ENCODE measurements at regions not wholly inside any gene's neighbourhood (a gene's known extent, or its start where the extent isn't known, plus 50 kb on each side); places are given as distances from the start of the nearest gene placed in this dataset.

GRCh38 chr14:70269582-70269981 lies 80.8 kb upstream of the SLC8A3 start:
- CTCF ChIA-PET (ENCODE audit: partially characterized antibody), result no interaction called here
- intact Hi-C loops (cut with micrococcal nuclease), result no loop called here
- no peak overlapping the region for H3K27ac ChIP-seq (ENCODE audit: low read depth, low read length)
- H3K4me3 Mint-ChIP-seq, result no peak overlapping the region
- POLR2A ChIA-PET (ENCODE audit: partially characterized antibody), result no interaction called here
- H3K9me3 ChIP-seq (ENCODE audit: control insufficient read depth in 1 of 2, low read length in 2 of 2), result no peaks in the 10 kb centered on the region
- H3K4me1 Mint-ChIP-seq, result no peaks in the 10 kb centered on the region
- peaks cover 5 to 20% of the 10 kb centered on the region in 2 donors for H3K27me3 Mint-ChIP-seq
- no peak overlapping the region for H3K27ac Mint-ChIP-seq
- no peak for DNase-seq
- no peaks in the 10 kb centered on the region for H3K36me3 Mint-ChIP-seq
- no peaks in the 10 kb centered on the region for H3K27me3 ChIP-seq (ENCODE audit: insufficient read depth, low read length)
- no peak overlapping the region for H3K4me3 ChIP-seq (ENCODE audit: low read length in 2 of 2)
- H3K4me1 ChIP-seq (ENCODE audit: insufficient read depth, low read length), result no peaks in the 10 kb centered on the region
- H3K9me3 Mint-ChIP-seq, result no peaks in the 10 kb centered on the region
- H3K36me3 ChIP-seq (ENCODE audit: insufficient read depth, low read length), result no peaks in the 10 kb centered on the region

- intact Hi-C loops (cut with micrococcal nuclease), result no loop called here
- H3K4me1 Mint-ChIP-seq, result no peaks in the 10 kb centered on the region
- no peaks in the 10 kb centered on the region for H3K36me3 ChIP-seq (ENCODE audit: insufficient read depth, low read length)
- ChIA-PET POLR2A (ENCODE audit: partially characterized antibody) (no interaction called here), CTCF (ENCODE audit: partially characterized antibody) (no interaction called here)
- H3K27me3 Mint-ChIP-seq, result peaks cover 10 to 14% of the 10 kb centered on the region in 2 donors
- H3K27ac ChIP-seq (ENCODE audit: low read depth, low read length), result no peak overlapping the region
- no peak overlapping the region for H3K4me3 ChIP-seq (ENCODE audit: low read length in 2 of 2)
- no peak for DNase-seq
- H3K27me3 ChIP-seq (ENCODE audit: insufficient read depth, low read length), result no peaks in the 10 kb centered on the region
- no peak overlapping the region for H3K4me3 Mint-ChIP-seq
- H3K9me3 ChIP-seq (ENCODE audit: control insufficient read depth in 1 of 2, low read length in 2 of 2), result no peaks in the 10 kb centered on the region
- peaks cover 0 to 3% (median 0%) of the 10 kb centered on the region in 8 donors for H3K9me3 Mint-ChIP-seq
- no peaks in the 10 kb centered on the region for H3K4me1 ChIP-seq (ENCODE audit: insufficient read depth, low read length)
- no peaks in the 10 kb centered on the region for H3K36me3 Mint-ChIP-seq
- no peak overlapping the region for H3K27ac Mint-ChIP-seq
Observed at GRCh38 chr14:70268760-70269159, 80.0 kb upstream of the SLC8A3 start.

- Mint-ChIP-seq H3K9me3 (peaks cover 0 to 3% (median 0%) of the 10 kb centered on the region in 8 donors), H3K36me3 (no peaks in the 10 kb centered on the region), H3K4me1 (no peaks in the 10 kb centered on the region), H3K27me3 (peaks cover 18 to 21% of the 10 kb centered on the region in 2 donors), H3K4me3 (no peak overlapping the region), H3K27ac (no peak overlapping the region)
- Histone ChIP-seq H3K9me3 (ENCODE audit: control insufficient read depth in 1 of 2, low read length in 2 of 2) (no peaks in the 10 kb centered on the region), H3K27me3 (ENCODE audit: insufficient read depth, low read length) (no peaks in the 10 kb centered on the region), H3K36me3 (ENCODE audit: insufficient read depth, low read length) (no peaks in the 10 kb centered on the region), H3K4me3 (ENCODE audit: low read length in 2 of 2) (no peak overlapping the region), H3K4me1 (ENCODE audit: insufficient read depth, low read length) (no peaks in the 10 kb centered on the region), H3K27ac (ENCODE audit: low read depth, low read length) (no peak overlapping the region)
- ChIA-PET CTCF (ENCODE audit: partially characterized antibody) (interaction anchor here (0.7 to 1.1 kb wide), 2 partner anchors 11 to 12 kb away, joined by 3 read pairs; no protein-coding TSS in a partner anchor), POLR2A (ENCODE audit: partially characterized antibody) (no interaction called here)
- intact Hi-C loops (cut with micrococcal nuclease), result no loop called here
- DNase-seq, result no peak
Observed at GRCh38 chr14:70266157-70266556, 77.4 kb upstream of the SLC8A3 start.

GRCh38 chr14:70265422-70265821 lies 76.7 kb upstream of the SLC8A3 start:
- H3K27me3 Mint-ChIP-seq, result peaks cover 18 to 21% of the 10 kb centered on the region in 2 donors

GRCh38 chr14:70259420-70259819 lies 70.7 kb upstream of the SLC8A3 start:
- CTCF ChIA-PET (ENCODE audit: partially characterized antibody), result no interaction called here
- intact Hi-C loops (cut with micrococcal nuclease), result no loop called here

More at GRCh38 chr14:70265422-70265821, 76.7 kb upstream of the SLC8A3 start:
- intact Hi-C loops (cut with micrococcal nuclease), result no loop called here
- H3K27ac Mint-ChIP-seq, result no peak overlapping the region
- H3K4me1 Mint-ChIP-seq, result no peaks in the 10 kb centered on the region
- ChIA-PET POLR2A (ENCODE audit: partially characterized antibody) (no interaction called here), CTCF (ENCODE audit: partially characterized antibody) (no interaction called here)
- no peaks in the 10 kb centered on the region for H3K36me3 Mint-ChIP-seq
- H3K4me3 Mint-ChIP-seq, result no peak overlapping the region
- Histone ChIP-seq H3K4me1 (ENCODE audit: insufficient read depth, low read length) (no peaks in the 10 kb centered on the region), H3K9me3 (ENCODE audit: control insufficient read depth in 1 of 2, low read length in 2 of 2) (no peaks in the 10 kb centered on the region), H3K4me3 (ENCODE audit: low read length in 2 of 2) (no peak overlapping the region), H3K27me3 (ENCODE audit: insufficient read depth, low read length) (no peaks in the 10 kb centered on the region), H3K36me3 (ENCODE audit: insufficient read depth, low read length) (no peaks in the 10 kb centered on the region), H3K27ac (ENCODE audit: low read depth, low read length) (no peak overlapping the region)
- no peak for DNase-seq
- H3K9me3 Mint-ChIP-seq, result peaks cover 0 to 3% (median 0%) of the 10 kb centered on the region in 8 donors

GRCh38 chr14:70257526-70257925 lies 68.8 kb upstream of the SLC8A3 start:
- peaks cover 0 to 15% (median 8%) of the 10 kb centered on the region in 8 donors for H3K9me3 Mint-ChIP-seq
- no peaks in the 10 kb centered on the region for H3K36me3 Mint-ChIP-seq
- H3K4me1 ChIP-seq (ENCODE audit: insufficient read depth, low read length), result no peaks in the 10 kb centered on the region
- no peaks in the 10 kb centered on the region for H3K36me3 ChIP-seq (ENCODE audit: insufficient read depth, low read length)
- no peak overlapping the region for H3K27ac Mint-ChIP-seq
- intact Hi-C loops (cut with micrococcal nuclease), result no loop called here
- no peak overlapping the region for H3K27ac ChIP-seq (ENCODE audit: low read depth, low read length)
- H3K9me3 ChIP-seq (ENCODE audit: control insufficient read depth in 1 of 2, low read length in 2 of 2), result no peaks in the 10 kb centered on the region
- no peaks in the 10 kb centered on the region for H3K27me3 ChIP-seq (ENCODE audit: insufficient read depth, low read length)
- ChIA-PET POLR2A (ENCODE audit: partially characterized antibody) (no interaction called here), CTCF (ENCODE audit: partially characterized antibody) (no interaction called here)
- no peak overlapping the region for H3K4me3 ChIP-seq (ENCODE audit: low read length in 2 of 2)
- DNase-seq, result no peak
- H3K4me3 Mint-ChIP-seq, result peak overlapping the region in 1 of 8 donors; percentile 2
- H3K27me3 Mint-ChIP-seq, result peaks cover 49% of the 10 kb centered on the region in 2 donors
- H3K4me1 Mint-ChIP-seq, result peaks cover 5 to 10% (median 8%) of the 10 kb centered on the region in 4 donors

More at GRCh38 chr14:70259420-70259819, 70.7 kb upstream of the SLC8A3 start:
- no peaks in the 10 kb centered on the region for H3K27me3 ChIP-seq (ENCODE audit: insufficient read depth, low read length)
- no peak overlapping the region for H3K4me3 Mint-ChIP-seq
- peaks cover 42 to 47% of the 10 kb centered on the region in 2 donors for H3K27me3 Mint-ChIP-seq
- peaks cover 5 to 10% (median 8%) of the 10 kb centered on the region in 4 donors for H3K4me1 Mint-ChIP-seq
- H3K36me3 Mint-ChIP-seq, result no peaks in the 10 kb centered on the region
- POLR2A ChIA-PET (ENCODE audit: partially characterized antibody), result no interaction called here
- no peaks in the 10 kb centered on the region for H3K4me1 ChIP-seq (ENCODE audit: insufficient read depth, low read length)
- no peak overlapping the region for H3K4me3 ChIP-seq (ENCODE audit: low read length in 2 of 2)
- H3K9me3 Mint-ChIP-seq, result peaks cover 0 to 11% (median 7%) of the 10 kb centered on the region in 8 donors
- no peaks in the 10 kb centered on the region for H3K9me3 ChIP-seq (ENCODE audit: control insufficient read depth in 1 of 2, low read length in 2 of 2)
- H3K27ac Mint-ChIP-seq, result no peak overlapping the region
- DNase-seq, result no peak
- H3K27ac ChIP-seq (ENCODE audit: low read depth, low read length), result no peak overlapping the region
- H3K36me3 ChIP-seq (ENCODE audit: insufficient read depth, low read length), result no peaks in the 10 kb centered on the region

GRCh38 chr14:70256601-70257000 lies 67.8 kb upstream of the SLC8A3 start:
- ChIA-PET CTCF (ENCODE audit: partially characterized antibody) (no interaction called here), POLR2A (ENCODE audit: partially characterized antibody) (no interaction called here)
- H3K36me3 ChIP-seq (ENCODE audit: insufficient read depth, low read length), result no peaks in the 10 kb centered on the region
- H3K27me3 ChIP-seq (ENCODE audit: insufficient read depth, low read length), result no peaks in the 10 kb centered on the region
- peaks cover 5 to 10% (median 8%) of the 10 kb centered on the region in 4 donors for H3K4me1 Mint-ChIP-seq
- no peak overlapping the region for H3K27ac Mint-ChIP-seq
- H3K4me3 Mint-ChIP-seq, result peak overlapping the region in 3 of 8 donors; percentile 3 to 4 (median 3)
- peaks cover 0 to 15% (median 8%) of the 10 kb centered on the region in 8 donors for H3K9me3 Mint-ChIP-seq
- no peaks in the 10 kb centered on the region for H3K36me3 Mint-ChIP-seq
- H3K9me3 ChIP-seq (ENCODE audit: control insufficient read depth in 1 of 2, low read length in 2 of 2), result no peaks in the 10 kb centered on the region
- no peaks in the 10 kb centered on the region for H3K4me1 ChIP-seq (ENCODE audit: insufficient read depth, low read length)
- no peak overlapping the region for H3K27ac ChIP-seq (ENCODE audit: low read depth, low read length)
- H3K4me3 ChIP-seq (ENCODE audit: low read length in 2 of 2), result no peak overlapping the region
- no peak for DNase-seq
- peaks cover 47 to 48% of the 10 kb centered on the region in 2 donors for H3K27me3 Mint-ChIP-seq
- intact Hi-C loops (cut with micrococcal nuclease), result no loop called here
